SHP77 (cell line): ENCODE measurements at regions not wholly inside any gene's neighbourhood (a gene's known extent, or its start where the extent isn't known, plus 50 kb on each side); places are given as distances from the start of the nearest gene placed in this dataset.

ENCODE experiments used
- DNase-seq, 2 experiments: peaks; one replicate each; lab custom pipeline; 2025; lab: John Stamatoyannopoulos, UW

DNA sequence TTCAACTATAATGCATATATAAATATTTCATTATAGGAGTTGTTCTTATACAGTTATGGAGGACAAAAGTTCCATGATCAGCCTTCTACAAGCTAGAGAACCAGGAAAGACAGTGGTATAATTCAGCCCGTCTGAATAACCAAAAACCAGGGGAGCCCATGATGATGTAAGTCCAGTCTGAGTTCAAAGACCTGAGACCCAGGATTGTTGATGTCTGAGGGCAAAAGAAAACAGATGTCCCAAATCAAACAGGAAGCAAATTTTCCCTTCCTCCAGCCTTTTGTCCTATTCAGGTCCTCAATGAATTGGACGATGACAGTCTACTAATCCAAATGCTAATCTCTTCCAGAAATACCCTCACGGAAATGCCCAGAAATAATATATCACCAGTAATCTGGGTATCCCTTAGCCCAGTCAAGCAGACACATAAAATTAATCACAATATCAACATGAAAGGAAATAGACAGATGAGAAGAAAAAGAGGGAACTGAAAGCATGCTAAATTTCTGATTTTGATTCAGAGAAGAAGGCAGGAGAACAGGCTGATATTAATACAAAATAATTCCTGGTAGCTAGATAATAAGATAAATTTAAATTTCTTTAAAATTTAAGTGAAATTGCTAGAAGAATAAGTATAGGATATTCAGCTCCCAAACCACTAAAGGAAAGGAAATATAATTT, 255.6 kb upstream of the CTAGE1 start:
- DNase-seq = no peak

DNA sequence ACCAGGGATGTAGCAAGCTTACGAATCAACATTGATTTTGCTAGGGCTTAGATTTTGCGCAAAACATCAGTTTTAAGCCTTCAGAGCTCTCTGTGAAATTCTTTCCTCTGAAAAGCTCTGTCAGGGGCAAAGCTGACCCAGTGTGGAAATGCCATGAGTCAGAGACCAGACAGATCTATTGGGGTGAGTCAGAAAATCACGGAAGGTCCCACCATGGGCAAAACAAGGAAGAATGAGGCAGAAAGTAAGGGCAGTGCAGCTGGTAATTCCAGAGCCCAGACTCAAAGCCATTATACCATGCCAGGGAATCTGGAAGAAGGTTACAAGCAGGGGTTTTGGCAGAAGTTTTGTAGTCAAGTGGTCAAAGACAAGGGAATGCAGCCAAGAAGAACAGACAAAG, 256.6 kb upstream of the CTAGE1 start:
- DNase-seq = no peak

DNA sequence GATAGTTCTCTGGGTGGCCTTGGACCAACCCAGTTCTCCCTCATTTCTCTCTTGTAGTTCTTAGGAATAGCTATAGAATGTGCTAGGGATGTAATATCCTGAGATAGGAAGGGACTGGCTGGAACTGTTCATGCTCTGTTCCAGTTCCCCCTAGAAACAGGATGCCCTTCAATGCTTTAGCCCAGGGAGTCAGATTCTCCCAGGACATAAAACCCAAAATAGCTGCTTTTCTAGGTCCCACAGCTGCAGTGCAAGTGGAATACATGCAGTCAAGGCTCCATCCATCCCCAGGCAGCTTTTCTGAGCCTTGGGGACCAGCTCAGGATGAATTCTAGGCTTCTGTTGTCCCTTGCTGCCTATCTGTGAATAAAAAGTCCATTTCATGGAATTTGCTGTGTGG, 257.3 kb upstream of the CTAGE1 start:
- no peak for DNase-seq

DNA sequence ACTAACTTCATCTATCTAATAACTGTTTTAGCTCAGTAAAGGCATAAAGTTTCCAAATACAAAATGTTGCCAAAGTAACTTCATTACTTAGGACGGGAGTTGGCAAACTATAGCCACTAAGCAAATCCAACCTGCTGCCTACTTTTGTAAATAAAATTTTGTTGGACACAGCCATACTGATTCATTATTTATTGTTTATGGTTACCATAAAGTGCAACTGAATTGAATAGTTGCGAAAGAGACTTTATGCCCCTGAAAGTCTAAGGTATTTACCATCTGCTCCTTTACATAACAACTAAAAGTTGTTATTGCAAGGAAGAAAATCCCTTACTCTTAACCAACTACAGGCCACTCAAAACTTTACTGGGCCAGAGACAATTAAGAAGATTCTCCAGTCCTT, 256.7 kb upstream of the RBBP8 start:
- DNase-seq = no peak

DNA sequence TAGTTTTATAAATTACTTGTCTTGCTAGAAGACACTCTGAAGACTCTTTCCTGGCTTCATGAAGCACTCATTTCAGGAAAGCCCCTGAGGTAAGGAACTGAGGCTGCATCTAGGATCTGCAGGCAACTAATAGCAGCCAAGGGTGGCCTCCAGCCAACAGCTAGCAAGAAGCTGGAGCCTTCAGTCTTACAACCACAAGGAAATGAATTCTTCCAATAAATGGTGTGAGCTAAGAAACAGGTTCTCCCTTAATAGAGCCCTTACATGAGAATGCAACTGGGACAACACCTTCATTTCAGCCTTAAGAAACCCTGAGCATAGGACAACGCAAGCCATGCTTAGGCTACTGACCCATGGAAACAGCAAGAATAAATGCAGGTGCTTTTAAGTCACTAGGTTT, 254.6 kb upstream of the RBBP8 start:
- no peak for DNase-seq

DNA sequence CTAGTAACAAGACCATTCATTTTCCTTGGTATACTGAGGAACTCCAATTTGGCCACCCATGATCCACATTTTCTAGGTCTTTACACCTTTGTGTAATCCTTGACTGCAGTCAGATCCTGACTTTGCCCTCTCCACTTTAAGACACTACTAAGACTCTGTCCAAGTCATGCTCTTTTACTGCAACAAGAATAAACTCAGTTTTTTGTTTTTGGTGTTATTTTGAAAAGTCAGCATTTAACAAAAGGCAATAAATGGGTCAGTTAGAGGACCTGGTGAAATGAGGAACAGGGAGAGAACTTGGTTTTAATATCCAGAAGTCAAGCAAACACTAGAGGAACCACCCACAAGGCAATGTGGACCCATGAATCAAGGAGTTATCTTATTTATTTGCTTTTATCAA, 252.2 kb upstream of the RBBP8 start:
- DNase-seq = no peak

DNA sequence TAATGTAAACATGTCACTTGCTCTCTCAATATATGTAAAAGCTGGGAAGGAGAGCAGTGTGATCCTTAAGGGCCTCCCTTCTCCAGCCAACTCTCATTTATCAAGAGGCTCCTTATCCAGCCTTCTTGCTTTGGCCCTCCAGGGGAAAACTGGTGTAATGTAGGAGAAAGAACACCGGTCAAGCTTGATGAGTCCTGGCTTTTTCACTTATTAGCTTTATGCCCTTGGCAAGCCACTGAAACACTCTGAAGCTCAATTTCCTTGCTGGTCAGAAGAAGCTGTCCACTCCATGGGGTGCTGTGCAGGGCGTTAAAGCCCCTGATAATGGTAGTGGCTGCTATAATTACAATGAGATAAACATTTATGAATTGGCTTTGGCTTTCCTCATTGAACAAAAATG, 251.2 kb upstream of the RBBP8 start:
- DNase-seq = no peak

DNA sequence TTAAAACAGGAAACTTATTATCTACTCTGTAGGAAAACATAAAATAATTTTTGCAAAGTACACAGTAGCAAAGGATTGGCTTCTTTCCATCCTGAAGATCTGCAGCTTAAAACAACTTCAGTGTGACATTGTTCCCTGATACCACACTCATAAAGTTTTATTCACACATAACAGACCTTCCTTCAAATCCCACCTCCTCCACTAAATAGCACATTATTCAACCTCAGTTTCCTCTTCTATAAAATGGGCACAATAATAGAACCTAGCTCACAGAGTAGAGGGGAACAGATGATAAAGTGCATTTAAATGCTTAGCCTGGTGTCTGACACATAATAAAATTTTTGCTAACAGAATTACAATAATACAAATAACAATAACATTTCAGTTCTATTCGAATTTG, 250.4 kb upstream of the RBBP8 start:
- DNase-seq = no peak

DNA sequence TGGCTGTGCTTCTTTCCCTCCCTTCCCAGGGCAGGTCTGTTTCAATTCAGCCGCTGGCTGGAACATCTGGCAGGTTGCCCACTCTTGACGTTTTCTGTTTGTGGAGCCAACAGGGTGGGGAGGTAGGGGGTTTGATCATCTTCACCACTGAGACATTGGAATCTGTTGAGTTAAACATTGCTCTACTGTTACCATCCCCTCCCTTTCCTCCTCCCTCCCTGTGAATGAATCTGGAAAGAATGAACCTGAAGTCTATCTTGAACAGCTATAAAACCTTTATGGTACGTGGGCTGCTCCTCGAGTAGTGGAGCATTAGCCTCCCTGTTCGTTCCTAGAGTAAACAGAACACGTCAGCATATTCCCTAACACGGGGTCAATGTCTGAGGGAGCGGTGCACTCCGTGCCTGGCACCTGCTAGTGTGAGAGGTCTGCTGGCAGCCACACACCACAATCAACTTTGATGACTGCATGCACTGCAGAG, 249.9 kb upstream of the RBBP8 start:
- peak; percentile 93 to 95 for DNase-seq

DNA sequence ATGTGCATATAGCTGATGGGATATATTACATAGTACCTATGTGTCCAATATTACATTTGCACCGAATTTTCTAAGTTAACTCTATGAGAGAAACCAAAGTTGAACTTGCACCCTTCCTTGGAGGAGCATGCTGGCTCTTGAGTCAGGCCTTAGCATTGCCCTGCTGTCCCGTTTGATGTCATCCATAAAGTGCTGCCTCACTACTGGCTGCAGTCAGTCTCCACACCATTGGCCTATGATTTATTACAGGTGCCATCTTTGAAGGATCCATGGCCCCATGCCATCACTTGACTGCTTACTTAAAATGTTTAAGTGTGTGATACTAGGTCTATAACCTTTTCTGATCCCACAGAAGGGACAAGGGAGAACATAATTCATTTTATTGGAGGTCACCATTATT, 249.3 kb upstream of the RBBP8 start:
- DNase-seq = no peak

DNA sequence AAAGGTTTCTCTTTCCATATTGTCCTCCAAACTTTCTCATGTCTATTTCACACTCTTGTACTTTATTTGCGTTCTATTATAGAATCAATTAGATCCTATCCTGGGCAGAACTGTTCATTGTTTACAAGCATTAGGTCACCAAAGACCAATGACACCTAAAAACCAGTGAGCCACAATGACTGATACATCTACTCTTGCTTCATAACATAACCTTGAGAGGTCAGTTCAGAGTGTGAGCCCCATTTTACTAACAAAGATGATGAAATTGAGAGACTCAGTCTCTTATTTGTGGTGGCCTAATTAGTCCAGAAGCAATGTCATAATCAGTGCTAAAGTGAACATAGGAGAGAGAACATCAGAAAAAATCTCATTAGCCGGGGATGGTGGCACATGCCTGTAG, 248.9 kb upstream of the RBBP8 start:
- DNase-seq = no peak

DNA sequence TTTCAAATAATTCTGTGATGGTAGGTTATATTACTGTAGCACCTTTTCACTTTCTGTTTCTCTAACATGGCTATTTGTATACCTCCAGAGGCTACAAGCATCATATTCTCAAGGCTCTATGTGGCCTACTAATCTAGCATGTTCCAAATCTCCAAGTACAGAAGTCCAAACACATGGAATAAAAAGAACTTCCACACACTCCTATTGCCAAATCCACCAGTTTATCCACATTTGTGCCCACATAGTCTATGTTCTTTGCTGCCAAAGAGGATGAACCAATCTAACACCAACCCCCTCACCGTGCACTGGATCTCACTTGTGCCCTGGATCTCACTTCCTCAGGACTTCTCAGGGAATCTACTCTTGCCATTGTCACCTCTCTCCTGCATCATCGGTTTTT, 247.3 kb upstream of the RBBP8 start:
- no peak for DNase-seq

DNA sequence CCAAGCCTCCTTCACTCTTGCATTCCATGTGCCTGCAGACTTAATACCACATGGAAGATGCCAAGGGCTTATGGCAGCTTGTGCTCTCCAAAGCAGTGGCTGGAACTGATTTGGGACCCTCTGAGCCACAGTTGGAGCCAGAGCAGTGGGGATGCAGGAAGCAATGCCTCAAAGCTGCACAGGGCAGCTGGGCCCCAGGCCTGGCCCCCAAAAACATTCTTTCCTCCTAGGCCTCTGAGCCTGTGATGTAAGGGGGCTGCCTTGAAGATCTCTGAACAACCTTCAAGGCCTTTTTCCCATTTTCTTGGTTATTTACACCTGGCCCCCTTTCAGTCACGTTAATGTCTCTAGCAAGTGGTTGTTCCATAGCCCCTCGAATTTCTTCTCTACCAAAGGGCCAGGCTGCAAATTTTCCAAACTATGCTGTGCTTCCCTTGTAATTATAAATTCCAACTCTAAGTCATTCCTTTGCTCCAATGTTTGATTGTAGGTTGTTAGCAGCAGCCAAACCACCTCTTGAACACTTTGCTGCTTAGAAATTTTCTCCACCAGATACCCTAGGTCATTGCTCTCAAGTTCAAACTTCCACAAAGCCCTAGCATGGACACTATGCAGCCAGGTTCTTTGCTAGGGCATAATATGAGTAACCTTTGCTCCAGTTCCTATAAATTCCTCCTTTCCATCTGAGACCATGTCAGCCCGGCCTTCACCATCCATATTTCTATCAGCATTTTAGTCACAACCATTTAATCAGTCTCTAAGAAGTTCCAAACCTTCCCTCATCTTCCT, 245.0 kb upstream of the RBBP8 start:
- DNase-seq = no peak

DNA sequence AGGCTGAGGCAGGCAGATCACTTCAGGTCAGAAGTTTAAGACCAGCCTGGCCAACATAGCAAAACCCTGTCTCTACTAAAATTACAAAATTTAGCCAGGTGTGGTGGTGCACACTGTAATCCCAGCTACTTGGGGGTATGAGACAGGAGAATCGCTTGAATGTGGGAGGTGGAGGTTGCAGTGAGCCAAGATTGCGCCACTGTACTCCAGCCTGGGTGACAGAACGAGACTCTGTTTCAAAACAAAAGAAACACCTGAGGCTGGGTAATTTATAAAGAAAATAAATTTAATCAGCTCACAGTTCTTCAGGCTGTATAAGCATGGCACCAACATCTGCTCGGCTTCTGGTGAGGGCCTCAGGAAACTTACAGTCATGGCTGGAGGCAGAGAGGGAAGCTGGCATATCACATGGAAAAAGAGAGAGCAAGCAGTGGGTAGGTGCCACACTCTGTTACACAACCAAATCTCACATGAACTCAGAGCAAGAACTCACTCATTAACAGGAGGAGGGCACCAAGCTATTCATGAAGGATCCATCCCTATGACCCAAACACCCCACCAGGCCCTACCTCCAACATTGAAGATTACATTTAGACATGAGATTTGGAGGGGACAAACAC, 244.1 kb upstream of the RBBP8 start:
- no peak for DNase-seq

DNA sequence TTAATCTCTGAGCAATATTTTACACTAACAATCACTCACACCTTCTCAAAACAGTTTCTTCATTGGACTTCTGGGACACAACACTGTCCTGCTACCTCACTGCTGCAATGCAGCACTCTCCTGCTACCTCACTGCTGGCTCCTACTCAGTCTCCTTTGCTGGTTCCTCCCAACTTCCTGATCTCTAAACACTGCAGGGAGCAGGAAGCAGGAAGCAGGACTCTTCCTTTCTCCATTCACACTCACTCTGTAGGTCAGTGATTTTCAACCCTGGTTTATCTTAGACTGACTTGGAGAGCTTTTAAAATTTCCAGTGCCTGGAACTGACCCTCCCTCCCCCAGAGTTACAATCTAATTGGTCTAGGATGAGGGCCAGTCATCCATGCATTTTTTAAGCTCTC, 243.4 kb upstream of the RBBP8 start:
- DNase-seq = no peak

DNA sequence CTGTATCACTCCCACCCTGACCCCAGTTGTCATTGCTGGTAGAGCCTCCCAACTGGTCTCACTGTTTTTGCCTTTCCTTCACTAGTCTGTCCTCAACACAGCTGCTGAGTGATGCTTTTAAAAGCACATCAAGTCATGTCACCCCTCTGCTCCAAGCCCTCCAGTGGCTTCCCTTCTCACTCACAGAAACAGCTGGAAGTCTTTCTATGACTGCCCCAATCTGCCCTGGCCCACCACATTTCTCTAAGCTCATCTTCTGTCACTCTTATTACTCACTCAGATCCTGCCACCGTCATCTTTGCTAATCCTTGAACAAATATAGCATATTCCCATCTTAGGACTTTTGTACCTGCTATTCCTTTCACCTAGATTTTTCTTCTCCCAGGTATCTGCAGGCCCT, 242.6 kb upstream of the RBBP8 start:
- no peak for DNase-seq

DNA sequence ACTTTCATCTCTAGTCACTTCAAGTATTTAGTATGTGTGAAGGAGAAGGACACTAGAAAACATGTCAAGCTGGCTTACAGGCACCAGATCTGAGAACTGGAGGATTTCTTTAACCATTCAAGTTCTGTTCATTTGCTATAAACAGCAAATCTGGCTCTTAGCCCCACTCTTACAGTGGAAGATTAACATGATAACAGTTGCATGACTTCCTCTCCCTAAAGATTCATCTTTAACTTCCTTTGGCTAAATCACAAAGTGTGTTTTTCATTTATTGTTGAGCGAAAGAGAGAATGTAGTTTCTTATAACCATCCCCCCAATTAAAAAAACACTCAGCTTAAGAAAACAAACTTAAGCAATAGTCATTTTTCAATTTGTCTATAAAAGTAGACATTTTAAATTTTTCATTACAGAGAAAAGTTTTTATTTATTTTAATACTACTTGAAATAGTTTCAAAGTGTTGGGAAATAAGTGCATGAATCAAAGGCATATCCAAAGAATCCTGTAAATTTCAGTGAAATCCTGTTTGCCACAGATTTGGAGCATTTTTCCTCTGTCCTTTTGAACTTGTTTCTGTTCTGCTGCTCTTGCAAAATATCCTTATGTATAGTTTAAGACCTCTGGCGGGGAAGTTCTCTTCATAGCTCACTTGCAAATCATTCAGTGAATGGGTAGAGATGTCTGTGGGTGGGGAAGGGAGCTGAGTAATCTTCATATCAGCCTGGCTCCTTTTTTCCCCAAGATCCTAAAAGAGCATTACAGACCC, 241.0 kb upstream of the RBBP8 start:
- peak in 1 of 2 experiments; percentile 20 for DNase-seq

DNA sequence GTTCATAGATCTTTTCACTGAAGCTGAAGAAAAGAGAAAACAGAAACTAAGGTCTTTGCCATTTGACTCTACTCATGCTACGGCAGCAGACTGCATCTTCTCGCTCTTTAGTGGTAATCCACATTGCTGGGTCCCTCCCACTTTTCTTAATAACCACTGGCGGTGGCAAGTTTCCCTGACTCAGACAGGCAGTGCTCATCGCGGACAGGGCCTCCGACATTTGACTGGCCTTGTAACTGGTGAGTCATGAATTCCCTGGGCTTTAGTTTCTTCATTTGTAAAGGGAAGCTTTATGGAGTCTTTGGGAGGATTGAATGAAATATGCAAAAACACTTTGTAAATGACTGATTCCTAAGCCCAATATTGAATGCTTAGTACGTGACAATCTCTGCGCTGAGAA, 238.2 kb upstream of the RBBP8 start:
- no peak for DNase-seq

DNA sequence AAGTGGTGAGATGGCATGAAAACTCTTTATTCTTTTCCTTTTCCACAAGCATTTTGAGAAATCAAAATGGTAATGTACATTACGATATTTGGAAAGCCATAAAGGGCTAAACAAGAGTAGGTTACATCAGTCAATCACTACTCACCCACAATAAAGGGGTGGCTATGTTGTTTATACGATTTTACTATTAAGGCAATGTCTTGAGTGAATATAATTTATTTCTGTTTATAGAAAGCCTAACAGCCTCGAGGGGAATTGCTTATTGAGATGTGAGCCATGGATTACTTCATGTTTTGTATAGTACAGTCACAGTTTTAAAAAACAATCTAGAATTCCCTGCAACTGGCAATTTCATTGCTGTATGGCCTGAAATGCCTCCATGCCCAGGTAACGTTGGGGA, 237.5 kb upstream of the RBBP8 start:
- no peak for DNase-seq

DNA sequence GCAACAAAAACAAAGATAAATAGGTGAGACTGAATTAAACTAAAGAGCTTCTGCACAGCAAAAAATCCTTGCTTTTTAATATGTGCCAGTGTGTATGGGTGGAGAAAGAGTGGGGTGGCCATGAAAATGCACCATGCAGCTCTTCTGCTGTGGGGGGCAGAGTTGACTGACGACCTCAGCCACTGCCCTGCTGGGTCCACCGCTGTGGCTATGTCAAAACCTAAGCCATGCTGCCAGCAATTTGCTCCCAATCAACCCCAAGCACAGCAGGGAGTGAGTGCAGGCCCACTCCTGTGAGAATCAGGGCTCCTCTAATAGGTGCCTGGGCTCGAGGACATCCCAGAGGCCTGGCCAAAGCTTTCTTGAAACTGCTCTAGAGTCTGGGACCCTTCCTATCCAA, 235.6 kb upstream of the RBBP8 start:
- no peak for DNase-seq

DNA sequence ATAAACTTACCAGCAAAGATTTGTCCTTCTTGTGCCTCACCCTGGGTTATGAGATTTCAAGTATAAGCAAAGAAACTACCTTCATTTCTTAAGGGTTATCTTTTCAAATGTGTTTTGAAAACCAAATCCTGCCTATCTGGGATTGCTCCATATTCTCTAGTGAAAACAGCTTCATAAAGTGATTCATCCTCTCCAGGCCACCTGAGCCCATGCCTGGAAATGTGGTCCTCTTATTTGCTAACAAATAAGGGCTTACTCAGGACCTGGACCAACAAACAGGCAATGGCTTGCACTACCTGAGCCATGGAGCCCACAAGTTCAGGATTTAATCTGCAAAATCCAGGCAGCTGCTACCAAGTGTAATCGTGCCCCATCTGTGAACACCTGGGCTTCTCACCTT, 234.4 kb upstream of the RBBP8 start:
- DNase-seq = no peak

DNA sequence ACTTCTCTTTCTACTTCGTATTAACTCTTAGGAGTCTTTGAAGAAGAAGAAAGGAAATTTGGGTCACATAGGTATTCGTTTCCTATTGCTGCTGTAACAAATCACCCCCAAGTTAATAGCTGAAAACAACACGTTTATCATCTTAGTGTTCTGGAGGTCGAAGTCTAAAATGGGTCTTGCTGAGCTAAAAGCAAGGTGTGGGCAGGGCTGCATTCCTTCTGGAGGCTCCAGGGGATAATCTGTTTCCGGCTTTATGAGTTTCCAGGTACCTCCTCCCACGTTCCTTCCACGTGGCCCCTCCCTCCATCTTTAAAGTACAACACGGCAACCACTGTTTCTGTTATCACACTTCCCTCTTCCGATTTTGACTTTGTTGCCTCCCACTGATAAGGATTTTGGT, 233.5 kb upstream of the RBBP8 start:
- no peak for DNase-seq

DNA sequence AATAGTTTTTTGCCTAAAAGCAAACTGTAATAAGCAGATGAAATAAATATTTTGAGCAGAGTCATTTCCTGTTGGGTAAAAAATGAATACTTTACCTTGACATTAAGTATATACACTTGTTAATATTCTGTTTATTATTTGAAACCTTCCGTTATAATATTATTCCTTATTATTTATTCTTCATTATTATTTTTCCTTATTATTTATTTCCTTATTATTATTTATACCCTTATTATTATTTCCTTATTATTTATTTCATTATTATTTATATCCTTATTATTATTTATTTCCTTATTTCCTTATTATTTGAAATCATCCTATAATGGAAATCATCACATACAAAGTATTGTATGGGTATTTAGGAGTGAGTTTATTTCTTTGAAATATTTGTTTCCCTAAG, 232.2 kb upstream of the RBBP8 start:
- DNase-seq = no peak
